ENCODE measurements at regions not wholly inside any gene's neighbourhood (a gene's known extent, or its start where the extent isn't known, plus 50 kb on each side); places are given as distances from the start of the nearest gene placed in this dataset.
A peak's percentile ranks its signal among the peaks of the same experiment; 100 is the strongest.

DNA sequence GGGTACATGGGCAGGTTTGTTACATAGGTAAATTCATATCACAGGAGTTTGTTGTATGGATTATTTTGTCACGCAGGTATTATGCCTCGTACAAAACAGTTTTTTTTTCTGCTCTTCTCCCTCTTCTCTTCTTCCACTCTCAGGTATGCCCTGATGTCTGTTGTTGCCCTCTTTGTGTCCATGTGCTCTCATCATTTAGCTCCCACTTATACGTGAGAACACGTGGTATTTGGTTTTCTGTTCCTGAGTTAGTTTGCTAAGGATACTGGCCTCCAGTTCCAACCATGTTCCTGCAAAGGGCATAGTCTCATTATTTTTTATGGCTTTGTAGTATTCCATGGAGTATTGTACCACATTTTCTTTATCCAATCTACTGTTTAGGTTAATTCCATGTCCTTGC, 65.7 kb downstream of the UNC5CL start:
- no peak for DNase-seq (ENCODE audit: low read depth in 2 of 2)

DNA sequence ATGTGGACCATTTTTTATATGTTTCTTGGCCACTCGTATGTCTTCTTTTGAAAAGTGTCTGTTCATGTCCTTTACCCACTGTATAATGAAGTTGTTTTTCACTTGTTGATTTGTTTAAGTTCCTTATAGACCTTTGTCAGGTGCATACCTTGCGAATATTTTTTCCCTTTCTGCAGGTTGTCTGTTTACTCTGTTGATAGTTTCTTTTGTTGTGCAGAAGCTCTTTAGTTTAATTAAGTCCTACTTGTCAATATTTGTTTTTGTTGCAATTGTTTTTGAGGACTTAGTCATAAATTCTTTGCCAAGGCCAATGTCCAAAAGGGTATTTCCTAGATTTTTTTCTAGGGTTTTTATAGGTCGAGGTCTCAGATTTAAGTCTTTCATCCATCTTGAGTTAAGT, 66.2 kb downstream of the UNC5CL start:
- no peak for DNase-seq (ENCODE audit: low read depth in 2 of 2)

DNA sequence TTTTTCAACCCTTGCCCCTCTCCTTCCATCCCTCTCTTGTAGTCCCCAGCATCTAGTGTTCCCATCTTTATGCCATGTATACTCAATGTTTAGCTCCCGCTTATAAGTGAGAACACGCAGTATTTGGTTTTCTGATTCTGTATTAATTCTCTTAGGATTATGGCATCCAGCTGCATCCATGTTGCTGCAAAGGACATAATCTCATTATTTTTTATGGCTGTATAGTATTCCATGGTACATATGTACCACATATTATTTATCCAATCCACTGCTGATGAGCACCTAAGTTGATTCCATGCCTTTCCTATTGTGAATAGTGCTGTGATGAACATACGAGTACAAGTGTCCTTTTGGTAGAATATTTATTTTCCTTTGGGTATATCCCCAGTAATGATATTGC, 66.8 kb downstream of the UNC5CL start:
- DNase-seq (ENCODE audit: low read depth in 2 of 2), result no peak

DNA sequence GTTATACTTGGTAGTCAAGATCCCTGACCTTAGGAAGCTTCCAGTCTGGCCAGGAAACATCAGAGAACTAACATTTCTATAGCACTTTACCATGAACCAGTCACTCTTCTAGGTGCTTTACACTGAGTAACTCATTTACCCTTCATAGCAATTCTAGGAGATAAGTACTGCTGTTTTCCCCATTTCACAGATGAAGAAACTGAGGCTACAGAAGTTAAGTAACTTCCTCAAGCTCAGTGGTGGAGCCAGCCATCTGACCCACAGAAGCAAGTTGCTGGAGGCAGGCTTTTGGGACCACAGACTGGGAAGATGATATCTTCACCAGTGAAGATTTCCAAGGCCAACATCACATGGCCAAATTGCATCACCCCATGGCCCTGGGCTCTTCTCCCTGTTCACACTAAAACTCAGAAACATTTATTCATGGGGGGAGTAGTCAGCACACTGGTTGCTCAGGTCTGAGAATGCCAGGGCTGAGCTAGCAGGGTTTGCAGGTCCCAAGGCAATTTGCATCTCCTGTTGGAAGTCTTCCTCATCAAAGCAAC, 70.3 kb downstream of the UNC5CL start:
- no peak for DNase-seq (ENCODE audit: low read depth in 2 of 2)

DNA sequence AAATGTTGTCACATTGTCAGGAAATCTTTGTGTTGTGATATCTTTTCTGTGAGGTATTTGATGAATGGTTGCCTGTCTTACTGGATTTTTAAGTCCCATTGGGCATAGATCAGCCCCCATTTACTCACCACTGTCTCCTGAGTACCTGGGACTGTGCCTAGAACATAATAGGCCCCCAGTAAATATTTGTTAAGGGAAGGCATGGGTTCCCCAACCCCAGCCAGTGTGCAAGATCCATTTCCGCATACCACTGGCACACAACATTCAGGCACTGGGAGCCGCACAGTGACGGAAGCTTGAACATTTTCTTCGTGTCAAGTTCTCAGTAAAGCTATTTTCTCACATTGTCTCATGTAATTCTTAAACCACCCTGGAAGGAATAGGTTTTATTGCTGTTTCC, 72.2 kb downstream of the UNC5CL start:
- DNase-seq (ENCODE audit: low read depth in 2 of 2), result no peak

DNA sequence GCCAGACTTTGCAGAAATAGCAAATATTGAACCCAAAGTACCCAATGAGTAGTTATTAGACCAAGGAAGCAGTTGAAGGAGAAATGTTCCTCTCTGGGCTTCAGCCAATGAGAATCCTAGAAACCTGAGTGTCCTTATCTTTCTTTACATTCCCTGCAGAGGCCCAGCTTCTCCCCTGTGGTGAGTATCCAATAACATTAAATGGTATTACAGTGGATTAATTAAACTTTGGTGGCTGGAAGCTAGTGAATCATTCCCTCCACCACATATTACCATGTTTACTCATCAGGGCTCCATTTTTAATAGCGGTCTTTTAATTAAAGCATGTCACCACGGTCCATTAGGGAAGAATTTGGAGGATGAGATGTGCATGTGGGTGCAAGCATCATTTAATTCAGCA, 74.0 kb downstream of the UNC5CL start:
- no peak for DNase-seq (ENCODE audit: low read depth in 2 of 2)

DNA sequence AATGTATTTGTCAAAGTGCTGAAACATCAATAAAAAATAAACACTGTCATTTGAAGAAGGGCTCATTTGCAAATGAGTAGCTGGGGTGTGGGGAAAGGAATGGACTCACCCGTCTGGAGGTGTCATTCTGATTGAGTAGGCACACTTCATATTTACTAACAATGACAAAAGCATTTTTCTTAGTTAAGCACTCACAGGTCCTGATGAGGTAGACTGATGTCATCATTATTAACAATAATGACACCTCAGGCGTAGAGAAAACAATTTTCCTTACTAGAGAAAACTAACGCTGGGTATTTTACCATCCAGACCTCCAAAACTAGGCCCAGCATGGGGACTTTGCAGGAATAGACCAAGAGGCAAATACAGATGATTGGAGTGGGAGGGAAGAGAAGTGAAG, 76.0 kb downstream of the UNC5CL start:
- DNase-seq (ENCODE audit: low read depth in 2 of 2), result no peak

DNA sequence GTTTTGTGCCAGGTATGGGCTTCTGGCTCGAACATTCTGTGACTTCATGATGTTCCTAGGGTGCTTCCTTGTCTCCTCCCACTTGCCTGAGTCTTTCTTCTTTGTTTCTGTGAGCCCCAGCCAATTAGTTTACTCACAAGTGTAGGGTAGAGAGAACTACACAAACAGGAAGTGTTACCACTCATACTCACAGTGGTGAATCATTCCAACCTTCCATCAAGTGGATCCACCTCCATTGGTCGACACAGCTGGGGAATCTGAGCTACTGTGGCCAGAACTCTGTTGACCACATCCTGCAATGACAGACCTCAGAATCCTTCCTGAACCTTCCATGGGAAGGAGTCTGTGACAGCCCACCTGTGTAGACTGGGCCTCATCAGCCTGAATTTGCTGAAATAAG, 76.8 kb downstream of the UNC5CL start:
- peak; percentile 14 to 94 for DNase-seq (ENCODE audit: low read depth in 2 of 2)

DNA sequence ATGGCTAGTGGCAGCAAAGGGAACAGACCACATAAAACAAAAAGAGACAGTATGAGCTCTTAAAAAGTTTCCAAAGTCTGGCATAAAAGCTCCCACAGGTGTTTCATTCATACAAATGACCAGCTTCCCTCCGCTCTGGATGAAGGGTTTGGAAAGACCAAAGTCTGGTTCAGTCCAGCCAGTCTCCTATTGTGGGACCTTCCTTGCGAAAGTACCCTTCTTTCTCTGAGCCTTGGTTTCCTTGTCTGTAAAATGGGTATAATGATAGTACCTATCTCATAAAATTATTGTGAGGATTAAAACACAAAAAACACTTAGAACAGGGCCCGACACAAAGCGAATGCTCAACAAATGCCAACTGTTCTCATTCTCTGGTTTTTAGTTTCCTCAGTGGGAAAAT, 77.2 kb downstream of the UNC5CL start:
- no peak for DNase-seq (ENCODE audit: low read depth in 2 of 2)

DNA sequence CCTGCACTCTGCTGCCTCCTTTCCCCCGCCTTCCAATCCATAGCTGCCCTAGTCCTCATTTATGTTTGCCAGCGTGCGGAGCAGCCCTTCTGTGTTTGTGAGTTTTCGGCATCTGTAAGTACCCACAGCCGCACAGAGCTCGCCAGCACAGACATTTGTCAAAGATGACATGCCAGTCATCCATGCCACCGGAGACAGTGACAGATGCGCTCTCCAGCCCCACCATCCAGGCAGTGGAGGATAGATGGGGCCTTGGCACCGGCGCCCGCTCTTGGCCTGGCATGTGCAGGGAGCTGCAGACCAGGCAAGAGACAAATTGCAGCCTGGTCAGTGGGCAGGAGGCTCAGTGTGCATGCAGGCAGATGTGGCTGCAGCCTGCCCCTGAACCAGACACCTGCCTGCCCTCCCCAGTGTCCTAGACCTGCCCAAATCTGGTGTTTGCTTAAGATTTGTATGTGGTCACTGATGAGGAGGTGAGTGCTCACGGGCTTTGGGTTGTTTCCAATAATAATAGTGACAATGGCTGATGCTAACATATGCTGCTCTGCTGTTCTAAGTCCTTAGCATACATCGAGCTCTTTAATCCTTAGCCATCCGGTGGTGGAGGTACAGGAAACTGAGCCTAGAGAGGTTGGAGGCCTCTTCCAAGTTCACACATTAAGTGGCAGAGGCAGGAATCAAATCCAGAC, 78.1 kb downstream of the UNC5CL start:
- DNase-seq (ENCODE audit: low read depth in 2 of 2), result no peak

DNA sequence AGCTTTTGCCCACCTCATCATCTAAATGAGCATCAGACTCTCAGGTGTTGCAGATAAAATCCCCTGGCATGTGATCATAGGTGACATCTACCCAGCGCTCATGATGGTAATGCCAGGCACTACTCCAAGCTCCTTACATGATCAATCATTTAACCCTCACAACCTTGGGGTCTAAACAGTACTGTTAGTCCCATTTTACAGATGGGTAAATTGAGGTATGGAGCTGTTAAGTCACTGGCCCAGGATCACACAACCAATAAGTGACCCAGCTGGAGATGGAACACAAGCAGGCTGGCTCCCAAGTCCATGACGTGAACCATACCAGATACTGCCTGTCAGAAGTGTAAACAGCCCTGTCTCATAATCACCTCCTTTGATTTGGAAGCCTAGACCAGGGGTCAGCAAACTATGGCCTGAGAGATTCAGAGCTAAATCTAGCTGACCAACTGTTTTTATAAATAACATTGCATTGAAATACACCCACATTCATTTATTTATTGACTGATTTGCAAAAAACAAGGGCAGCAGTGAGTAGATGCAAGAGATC, 79.2 kb downstream of the UNC5CL start:
- DNase-seq (ENCODE audit: low read depth in 2 of 2), result no peak

DNA sequence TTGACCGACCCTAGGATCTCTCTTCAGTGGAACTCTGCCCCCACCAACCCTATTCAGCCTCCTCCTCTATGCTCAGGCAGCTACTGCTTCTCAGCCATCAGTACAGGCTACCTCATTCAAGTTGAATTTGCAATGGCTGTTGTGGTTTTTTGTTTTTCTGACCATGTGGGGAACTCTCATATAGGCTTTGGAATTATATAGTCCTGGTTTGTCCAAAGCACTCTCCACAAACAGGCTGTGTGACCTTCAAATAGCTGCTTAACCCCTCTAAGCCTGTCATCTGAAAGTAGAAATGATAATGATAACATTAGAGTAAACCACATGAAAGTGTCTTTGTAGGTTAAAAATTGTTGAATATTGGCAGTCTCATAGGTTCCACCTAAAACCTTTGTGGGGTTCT, 80.3 kb downstream of the UNC5CL start:
- no peak for DNase-seq (ENCODE audit: low read depth in 2 of 2)

DNA sequence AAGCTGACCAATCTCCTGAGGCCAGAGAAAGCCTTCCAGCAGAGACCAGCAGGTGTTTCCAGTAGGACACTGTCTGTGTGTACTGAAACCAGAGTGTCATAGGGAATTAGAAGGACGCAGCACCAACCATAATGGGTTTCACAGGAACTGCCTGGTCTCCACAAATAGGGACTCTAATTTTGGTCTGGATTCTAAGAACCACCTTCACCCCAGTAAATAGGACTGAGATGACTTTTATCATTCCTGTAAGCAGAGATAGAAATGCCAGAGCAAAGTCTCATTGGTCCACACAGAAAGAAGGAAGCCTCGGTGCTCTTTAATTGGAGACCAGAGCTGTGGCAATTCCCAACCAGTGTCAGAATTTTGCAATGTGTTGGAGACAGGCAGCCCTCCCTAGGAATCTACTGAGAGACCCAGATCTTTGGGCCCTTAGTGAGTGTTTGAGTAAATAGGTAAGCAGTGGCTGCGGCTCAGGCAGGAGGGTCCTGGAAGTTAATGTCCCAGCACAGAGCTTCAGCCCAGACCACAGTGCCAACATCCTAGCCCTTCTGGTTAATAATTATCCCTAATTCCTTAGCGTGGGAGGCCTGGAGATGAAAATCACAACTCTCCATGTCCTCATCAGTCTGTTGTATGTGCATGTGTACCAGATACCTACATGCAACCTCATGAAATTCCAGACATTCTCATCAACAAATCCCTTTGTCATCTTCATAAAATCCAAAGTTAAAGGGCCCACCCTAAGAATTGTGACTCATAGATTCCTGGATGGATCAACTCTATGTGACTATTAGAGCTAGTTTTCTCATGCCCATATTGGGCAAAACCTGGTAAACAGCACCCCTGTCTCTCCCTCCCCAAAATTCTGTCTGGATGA, 81.2 kb downstream of the UNC5CL start:
- peak in 1 of 2 donors; percentile 45 for DNase-seq (ENCODE audit: low read depth in 2 of 2)

DNA sequence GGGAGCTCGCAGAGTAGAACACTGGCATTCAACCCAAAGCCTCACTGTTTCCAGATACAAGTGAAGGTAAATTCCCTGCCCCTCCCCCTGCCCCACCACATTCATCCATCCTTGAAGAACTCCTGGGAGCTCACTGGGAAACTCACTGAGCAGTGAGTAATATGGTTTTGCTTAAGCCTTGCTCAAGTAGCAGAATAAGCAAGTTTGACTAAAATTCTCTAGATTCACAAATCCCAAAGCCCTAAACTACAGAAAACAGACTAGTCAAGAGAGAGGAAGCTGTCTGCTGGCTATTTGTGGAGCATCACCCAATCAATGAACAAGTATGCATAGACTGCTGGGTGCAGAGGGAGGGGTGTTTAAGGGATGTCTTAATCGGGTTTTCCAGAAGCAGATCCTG, 82.1 kb downstream of the UNC5CL start:
- DNase-seq (ENCODE audit: low read depth in 2 of 2), result no peak

DNA sequence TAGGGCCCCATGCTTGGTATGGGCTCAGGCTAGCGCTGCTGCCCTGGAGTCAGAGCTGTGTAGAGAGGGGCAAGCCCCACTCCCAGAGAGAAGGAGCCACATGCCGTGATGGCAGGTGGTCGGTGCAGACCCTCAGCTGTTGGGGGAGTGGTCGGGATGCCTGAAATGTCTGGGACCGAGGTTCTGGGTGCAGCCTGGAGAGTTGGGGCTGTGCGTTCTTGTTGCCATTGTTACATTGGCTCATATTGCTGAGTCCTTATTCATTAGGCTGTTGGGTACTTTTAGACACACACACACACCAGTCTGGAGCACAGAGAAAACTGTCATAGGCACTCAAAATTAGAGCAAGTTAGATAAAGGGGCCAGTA, 83.9 kb downstream of the UNC5CL start:
- no peak for DNase-seq (ENCODE audit: low read depth in 2 of 2)

DNA sequence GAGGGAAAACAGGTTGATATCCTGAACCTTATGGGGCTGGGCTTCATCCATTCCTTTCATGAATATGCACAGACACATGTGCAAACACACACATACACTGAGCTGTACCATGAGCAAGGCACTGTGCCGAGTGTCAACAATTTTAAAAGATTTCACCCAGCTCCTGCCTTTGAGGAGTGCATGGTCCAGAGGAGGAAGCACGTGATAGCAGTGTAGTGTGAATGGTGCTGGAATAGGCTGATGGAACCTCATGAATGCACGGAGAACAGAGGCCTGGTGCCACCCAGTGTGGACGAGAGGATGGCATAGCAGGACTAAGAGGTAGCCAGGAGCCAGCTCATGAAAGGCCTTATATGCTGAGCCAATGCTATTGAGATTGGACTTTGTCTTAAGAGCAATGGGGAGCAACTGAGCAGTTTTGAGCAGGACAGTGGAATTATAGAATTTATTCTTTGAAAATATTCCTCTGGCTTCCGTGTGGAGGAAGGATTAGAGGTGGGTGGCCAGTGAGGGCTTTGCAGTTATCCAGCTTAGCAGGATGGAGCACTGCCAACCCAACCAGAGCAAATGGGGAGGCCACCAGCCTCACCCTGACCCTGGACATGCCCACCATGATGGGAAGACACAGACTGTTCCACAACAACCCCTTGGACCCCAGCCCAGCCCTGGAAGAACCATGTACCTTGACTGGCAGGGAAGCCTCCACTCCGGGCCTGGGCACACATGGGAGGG, 84.4 kb downstream of the UNC5CL start:
- no peak for DNase-seq (ENCODE audit: low read depth in 2 of 2)

DNA sequence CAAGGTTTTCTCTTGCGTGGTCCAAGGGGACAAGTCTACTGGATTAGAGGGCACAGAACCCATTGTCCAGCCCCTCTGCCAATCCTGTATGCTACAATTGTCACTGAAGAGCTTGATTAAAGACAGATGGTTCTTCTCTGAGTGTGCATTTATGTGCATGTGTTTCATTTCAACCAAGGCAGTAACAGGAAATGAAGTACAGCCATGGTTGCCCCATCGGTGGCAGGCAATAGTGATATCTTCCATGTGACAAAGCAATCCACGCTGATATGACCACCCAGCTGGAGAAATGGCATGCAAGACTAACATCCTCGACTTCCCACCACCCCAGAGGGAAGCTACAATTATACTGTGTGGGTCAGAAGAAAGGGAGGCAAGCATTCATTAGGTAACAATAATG, 85.5 kb downstream of the UNC5CL start:
- no peak for DNase-seq (ENCODE audit: low read depth in 2 of 2)

DNA sequence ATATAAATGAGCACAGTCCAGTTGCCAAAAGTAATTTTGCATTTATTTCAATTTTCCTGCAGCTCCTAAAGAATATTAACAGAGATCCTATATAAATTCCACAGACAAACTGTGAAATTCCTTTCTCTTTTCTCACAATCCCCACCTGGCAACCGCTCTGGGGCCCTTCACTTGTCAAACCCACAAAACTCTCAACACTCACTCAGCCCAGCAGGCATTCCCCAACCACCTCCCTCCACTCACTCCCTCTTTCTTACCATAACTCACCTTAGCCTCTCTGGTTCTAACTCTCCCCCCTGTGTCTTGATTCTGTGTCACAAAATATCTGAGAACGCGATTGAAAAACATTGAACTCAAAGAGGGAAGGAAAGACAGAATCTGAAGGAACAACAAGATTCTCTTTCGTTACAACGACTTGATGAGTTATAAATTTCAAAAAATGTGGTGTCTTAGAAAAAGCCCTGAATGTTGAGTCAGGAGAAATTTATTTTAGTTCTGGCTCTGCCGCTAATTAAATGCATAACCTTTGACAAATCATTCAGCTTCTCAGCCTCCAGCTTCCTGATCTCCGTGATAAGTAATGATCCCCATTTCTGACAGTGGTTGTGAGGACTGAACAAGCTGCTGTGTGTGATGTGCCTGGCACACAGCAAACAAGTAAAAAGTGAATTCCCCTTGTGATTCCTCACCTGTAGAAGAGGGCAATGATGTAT, 87.9 kb downstream of the UNC5CL start:
- peak in 1 of 2 donors; percentile 49 for DNase-seq (ENCODE audit: low read depth in 2 of 2)

DNA sequence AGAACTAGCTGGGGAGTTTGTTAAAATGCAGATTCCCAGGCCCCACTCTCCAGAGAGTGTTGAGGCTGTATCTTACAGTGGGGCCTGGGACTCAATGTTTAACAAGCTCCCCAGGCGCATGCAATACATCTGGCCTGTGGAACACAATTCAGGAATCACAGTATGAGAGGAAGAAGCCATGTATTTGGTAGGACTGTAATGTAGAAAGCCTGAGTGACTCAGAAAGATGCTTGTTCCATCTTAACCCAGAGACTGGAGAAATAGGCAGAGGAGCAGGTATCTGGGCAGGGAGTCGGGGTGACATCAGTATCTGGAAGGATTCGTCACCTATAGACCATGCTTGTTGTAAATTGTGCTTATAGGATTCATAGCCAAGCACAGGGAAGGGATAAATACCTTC, 90.5 kb downstream of the UNC5CL start:
- DNase-seq (ENCODE audit: low read depth in 2 of 2), result no peak

DNA sequence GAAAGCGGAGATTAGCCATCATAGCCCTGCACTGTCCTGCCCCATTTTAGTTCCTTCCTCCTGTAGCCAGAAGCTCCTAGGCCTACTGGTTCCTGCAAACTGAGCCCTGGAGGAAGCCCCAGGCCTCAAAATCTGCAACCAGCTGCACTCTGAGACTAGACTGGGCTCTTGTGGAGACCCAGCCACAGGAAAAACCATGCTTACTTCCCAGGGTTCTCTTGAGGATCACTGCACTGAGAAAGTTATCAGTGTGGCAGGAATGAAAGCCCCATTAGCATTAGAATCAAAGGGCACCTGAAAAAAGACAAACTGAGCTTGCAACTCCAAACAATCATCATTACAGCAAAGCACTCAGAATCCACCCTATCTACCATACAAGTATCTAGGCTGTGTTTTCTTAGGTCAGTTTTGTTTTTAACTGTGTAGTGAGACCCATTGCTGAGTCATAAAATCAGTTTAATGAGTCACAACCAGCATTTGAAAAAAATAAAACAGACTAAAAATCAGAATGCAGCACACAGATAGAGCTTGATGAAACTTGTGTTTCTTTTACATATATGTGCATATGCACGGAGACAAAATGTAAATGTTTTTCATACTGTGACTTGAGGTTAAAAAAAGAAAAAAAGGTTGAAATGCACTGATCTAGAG, 91.0 kb downstream of the UNC5CL start:
- DNase-seq (ENCODE audit: low read depth in 2 of 2), result peak in 1 of 2 donors; percentile 73

Measured in lung microvascular endothelial cell (primary cell).